ENCODE measurements at regions not wholly inside any gene's neighbourhood (a gene's known extent, or its start where the extent isn't known, plus 50 kb on each side); places are given as distances from the start of the nearest gene placed in this dataset.

GRCh38 chr17:36761203-36761950, 160.0 kb downstream of the MRM1 start:
- DNase-seq: no peak

DNA sequence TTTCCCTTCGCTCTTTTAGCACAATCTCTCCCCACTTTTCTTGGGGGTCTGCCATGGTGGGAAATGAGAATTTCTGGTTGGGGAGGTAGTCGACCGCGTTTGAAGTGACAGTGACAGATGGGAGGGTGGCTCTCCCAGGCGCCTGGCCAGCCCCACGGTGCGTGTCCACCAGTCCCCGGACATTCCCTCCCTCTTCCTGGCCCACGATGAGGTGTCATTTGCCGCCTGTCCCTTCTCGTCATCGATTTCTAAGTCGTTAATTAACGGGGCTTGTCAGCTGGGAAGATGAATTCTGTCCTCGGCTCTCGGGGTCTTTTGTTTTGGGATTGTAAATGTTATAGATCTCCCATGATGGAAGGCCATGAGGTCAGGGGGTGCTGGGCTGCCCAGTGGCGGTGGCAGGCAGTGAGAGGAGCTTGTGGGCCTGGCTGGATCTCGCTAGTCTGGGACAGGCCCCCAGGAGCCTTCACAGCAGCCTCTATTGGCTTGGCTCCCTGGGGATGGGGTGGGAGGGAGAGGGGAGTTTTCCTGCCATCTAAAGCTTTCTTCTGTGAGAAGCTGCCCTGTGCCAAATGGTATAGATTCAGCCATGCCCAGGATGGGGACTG, 164.2 kb downstream of the MRM1 start:
- DNase-seq: no peak

DNA sequence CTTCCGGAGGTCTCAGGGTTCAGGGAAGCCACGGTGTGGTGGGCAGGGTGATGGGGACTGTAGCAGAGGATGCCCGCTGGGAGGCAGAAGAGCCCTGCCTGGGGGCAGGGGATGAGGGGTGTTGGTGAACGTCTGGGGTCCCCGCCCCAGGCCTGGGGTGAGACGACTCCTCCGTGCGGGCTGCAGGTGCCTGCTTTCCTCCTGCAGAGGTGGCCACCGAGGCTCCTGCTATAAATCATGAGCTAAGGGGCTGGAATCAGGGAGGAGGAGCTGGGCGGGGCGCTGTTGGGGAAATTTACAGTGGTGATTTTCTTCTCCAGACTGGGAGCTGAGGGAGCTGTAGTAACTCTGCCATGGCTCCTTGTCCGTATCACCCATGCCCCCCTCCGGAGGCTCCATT, 167.0 kb downstream of the MRM1 start:
- DNase-seq: no peak

GRCh38 chr17:36773039-36773438, 164.2 kb upstream of the LHX1 start:
- no peak for DNase-seq

- DNase-seq: peak in 1 of 5 experiments; percentile 17
Observed at GRCh38 chr17:36777118-36777517, 160.2 kb upstream of the LHX1 start.

- DNase-seq: no peak
Observed at GRCh38 chr17:36778448-36778847, 158.8 kb upstream of the LHX1 start.

- no peak for DNase-seq
Observed at GRCh38 chr17:36779550-36779949, 157.7 kb upstream of the LHX1 start.

DNA sequence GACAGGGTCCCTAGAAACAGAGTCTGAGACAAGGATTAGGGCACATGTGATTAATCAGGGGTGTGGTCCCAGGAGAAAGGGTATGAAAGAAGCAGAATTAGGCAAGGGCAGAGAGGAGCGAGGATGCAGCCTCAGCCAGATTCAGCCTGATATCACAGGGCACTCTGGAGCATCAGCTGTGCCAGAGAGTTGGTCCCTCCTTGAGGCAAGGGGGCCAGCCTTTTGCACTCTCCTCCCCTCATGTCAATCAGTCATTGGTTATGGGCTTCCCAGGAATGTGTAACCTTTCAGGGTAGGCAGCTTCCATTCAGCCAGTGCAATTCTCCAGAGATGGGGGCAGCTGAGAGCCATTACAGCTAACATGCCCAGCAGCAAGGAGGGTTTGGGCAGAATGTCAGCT, 152.6 kb upstream of the LHX1 start:
- DNase-seq: no peak

DNA sequence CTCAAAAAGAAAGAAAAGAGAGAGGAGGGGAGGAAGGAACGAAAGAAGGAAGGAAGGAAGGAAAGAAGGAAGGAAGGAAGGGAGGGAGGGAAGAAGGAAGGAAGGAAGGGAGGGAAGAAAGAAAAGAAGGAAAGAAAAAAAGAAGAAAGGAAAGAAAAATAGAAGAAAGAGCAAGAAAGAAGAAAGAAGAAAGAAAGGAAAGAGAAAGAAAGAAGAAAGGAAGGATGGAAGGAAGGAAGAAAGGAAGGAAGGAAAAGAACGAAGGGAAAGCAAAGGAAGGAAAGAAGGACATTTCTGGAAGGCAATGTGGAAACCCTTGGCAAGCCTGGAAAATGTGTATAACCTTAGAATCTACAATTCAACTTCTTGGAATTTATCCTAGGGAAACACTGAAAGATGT, 150.4 kb upstream of the LHX1 start:
- no peak for DNase-seq

- no peak for DNase-seq
Observed at GRCh38 chr17:36791150-36791941, 145.9 kb upstream of the LHX1 start.

DNA sequence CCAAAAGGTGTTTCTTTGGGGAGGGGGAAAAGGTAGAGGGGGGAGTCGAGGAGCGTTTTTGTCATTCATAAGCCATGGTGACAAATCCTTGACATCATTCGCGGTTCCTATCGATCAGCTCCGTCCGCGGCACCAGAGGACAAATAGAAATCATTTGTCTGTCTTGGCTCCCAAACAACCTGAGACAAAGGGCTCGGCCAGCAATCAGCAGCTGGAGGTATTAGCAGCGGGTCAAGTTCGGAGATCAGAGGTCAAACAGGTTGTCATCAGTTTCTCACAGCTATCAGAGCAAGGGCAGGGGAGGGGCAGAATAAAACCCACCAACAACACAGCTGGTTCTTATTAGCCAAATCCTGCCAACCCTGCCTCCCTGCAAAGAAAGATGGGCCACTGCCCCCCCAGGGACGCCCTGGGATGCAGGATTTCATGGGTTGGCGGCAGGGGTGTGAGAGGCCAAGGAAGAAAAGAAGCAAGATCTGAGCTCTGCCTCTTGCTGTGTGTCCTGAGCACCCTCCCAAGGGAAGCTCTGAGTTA, 145.3 kb upstream of the LHX1 start:
- DNase-seq: no peak

- no peak for DNase-seq
Observed at GRCh38 chr17:36792849-36793248, 144.4 kb upstream of the LHX1 start.

DNA sequence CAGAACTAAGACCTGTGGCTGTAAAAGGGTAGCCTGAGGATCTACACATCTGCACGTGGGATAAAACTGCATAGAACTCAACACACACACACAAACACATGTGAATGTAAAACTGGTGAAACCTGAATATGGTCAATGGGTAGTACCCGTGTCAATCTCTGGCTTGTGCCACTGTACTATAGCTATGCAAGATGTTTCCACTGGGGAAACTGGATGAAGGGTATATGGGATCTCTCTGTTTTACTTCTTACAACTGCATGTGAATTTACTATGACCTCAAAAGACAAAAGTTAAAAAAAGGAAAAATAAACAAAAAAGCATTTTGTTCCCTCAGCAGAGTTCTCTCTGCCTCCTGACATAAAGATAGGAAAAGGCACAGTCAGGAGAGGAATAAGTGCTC, 143.3 kb upstream of the LHX1 start:
- DNase-seq: no peak

DNA sequence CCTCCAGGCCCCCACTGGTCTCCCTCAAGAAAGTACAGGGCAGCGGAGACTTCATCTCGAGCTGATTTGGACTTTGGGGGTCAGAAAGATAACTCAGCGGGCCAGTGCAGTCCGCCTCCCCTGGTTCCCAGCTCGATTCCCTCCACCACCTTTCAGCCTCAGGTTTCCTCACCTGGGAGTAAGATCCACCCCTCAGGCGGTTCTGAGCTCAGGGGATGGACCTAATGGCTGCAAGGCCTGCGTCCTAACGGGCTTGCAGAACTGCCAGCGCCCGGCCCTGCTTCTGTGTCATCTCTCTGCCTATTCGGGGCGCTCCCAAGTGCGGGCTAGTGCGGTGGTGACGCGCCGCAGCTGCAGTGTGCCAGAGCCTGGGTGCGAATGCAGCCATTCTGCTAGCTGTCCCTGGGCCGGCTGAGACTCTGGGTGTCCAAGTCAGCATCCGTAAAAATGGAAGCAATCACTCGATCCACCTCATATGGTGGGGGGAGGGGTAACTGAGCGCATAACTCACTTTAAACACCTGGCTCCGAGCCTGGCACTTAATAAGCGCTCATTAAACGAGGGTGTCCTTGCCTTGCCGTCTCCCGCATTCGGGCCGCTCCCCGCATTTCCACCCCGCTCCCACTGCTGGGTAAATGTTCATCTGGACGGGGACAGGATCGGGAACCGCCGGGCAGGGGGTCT, 129.6 kb upstream of the LHX1 start:
- DNase-seq: no peak

GRCh38 chr17:36808180-36808661, 129.1 kb upstream of the LHX1 start:
- no peak for DNase-seq

DNA sequence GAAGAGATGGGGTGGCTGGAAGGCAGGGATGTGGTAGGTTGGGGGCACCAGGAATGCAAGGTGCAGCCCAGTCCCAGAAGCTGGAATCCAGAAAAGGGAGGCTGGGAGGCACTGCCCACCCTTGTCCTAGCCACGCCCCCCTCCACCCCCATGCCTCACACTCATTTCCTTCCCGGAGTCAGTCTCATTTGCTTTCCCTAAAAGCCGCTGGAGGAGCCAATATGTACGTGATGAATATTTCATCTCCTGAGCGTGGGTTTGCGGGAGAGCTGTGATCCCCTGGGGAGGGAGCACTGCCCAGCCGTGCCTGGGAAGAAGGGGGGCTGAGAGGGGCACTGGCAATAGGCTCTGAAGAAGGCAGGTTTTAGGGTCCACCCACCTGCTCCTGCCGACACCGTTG, 124.5 kb upstream of the LHX1 start:
- DNase-seq: no peak

DNA sequence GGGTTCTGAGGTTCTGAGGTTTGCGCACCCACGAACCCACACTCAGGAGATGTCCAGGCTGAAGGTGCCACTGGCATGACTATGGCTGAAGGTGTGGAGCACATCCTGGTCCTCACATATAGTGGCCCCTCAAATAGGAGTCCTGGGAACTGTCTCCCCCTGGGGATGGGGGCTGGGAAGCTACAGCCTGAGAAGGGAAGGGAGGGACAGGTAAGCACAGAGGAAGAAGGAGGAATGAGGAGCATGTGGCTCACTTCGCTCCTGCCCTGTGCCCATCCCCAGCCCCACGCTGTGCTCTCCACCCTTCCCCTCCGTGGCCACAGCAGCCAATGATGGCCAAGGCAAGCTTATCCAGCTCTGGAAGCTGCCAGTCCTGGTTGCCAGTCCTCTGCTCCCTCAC, 123.9 kb upstream of the LHX1 start:
- no peak for DNase-seq

DNA sequence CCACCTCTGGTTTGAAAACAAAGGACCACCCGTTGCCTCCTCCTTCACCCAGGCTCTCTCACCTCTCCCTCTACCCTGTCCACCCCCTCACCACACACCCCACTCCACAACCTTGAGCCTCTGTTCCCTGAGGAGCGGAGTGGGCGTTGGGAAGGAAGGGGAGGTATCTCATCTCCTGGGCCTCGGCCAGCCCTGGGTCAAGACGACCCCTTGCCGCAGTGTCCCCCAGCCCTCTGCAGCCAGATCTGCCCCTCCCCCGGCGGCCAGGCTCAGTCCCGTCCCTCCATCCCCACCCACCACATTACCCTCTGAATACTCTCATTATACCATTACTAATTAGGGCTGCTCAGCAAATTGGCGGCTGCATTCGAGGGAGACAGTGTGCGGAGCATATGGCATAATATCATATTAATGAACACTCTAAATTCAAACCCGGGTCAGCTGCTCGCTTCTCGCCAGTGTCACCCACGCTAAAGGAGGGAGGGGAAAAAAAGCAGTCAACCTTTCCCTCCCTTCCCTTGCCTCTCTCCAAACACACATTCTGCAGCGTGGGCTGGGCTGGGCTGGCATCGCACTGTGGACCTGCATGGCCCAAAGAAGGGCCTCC, 123.2 kb upstream of the LHX1 start:
- no peak for DNase-seq

GRCh38 chr17:36814958-36815357, 122.3 kb upstream of the LHX1 start:
- DNase-seq: no peak

- DNase-seq: no peak
Observed at GRCh38 chr17:36816214-36816906, 120.9 kb upstream of the LHX1 start.

DNA sequence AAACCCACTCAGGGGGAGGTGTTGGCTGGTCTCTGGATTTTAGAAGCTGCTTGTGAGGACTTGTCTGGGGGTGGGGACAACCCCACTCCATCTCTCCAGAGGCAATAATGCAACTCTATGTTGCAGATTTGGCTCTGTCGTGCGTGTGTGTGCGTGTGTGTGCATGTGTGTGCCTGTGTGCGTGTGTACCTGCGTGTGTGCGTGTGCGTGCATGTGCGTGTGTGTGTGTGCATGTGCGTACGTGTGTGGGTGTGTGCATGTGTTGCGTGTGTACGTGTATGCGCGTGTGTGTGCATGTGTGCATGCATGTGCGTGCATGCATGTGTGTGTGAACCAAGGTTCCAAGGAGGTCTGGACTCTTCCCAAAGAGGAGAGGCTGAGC, 120.4 kb upstream of the LHX1 start:
- DNase-seq: peak in 1 of 5 experiments; percentile 3

Measured in T-helper 2 cell (primary cell).